ENCODE measurements at regions not wholly inside any gene's neighbourhood (a gene's known extent, or its start where the extent isn't known, plus 50 kb on each side); places are given as distances from the start of the nearest gene placed in this dataset.

DNA sequence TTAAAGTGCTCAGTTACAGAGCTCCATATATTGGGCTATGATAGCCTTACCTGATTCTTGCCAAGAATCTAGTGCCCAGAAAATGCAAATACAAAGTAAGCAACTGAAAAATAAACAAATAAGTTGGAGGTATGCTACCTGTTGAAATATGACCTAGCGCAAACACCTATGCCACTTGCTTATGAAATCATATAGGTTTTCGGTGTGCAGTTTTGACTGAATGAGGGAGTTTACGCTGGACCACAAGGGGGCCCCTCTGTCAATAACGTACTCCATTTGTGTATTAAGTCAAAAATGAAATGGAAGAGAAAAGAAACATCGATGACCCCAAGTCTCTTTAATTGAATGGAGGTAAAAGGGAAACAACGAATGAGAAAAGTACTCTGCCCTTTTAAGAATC, 84.9 kb upstream of the TRIM77 start:
- TF ChIP-seq POLR2A (IDR thresholded peaks at IDR 0.05; ENCODE audit: borderline replicate concordance, extremely low read depth, insufficient read depth, insufficient read length) (no peak), POLR2AphosphoS5 (IDR thresholded peaks at IDR 0.05; ENCODE audit: low read depth, low read length) (no peak)
